CD4-positive, alpha-beta T cell treated with Interleukin-1 beta for 1 hour (primary cell): ENCODE measurements at regions not wholly inside any gene's neighbourhood (a gene's known extent, or its start where the extent isn't known, plus 50 kb on each side); places are given as distances from the start of the nearest gene placed in this dataset.
"Not testable (repeated sequence)": the region's sequence is repeated elsewhere in the genome, so short reads cannot be mapped to it uniquely, and the experiment has no call there.

Experiments
- DNase-seq, 2 donors: peaks; one replicate each; pipeline ENCODE4 v3.0.0-alpha.2; 2020 to 2022

DNA sequence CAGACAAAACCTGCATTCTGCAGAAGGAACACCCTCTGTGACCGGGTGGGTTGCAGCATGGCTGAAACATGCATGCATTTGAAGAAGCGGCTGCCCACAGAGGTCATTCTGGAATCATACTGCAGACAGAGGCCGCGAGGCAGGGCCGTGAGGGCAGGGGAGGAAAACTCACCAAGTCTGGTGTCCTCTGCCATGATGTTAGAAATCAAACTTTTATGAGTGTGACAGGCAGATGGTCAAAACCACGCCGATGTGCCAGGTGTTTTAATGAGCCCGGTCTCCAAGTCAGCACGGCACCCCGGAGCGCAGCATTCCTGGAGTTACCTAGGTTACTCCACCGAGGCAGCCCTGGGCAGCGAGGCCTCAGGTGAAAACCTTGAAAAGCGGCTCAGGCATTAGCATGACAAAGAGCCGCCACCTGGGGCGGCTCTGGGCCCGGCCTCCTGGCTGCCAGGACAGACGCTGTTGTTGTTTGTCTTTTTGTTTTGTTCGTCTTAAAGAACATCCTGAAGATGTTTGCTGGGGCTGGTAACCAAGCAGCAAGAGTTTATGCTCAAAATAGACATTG is 255.6 kb downstream of the ERMARD start:
- no peak for DNase-seq

DNA sequence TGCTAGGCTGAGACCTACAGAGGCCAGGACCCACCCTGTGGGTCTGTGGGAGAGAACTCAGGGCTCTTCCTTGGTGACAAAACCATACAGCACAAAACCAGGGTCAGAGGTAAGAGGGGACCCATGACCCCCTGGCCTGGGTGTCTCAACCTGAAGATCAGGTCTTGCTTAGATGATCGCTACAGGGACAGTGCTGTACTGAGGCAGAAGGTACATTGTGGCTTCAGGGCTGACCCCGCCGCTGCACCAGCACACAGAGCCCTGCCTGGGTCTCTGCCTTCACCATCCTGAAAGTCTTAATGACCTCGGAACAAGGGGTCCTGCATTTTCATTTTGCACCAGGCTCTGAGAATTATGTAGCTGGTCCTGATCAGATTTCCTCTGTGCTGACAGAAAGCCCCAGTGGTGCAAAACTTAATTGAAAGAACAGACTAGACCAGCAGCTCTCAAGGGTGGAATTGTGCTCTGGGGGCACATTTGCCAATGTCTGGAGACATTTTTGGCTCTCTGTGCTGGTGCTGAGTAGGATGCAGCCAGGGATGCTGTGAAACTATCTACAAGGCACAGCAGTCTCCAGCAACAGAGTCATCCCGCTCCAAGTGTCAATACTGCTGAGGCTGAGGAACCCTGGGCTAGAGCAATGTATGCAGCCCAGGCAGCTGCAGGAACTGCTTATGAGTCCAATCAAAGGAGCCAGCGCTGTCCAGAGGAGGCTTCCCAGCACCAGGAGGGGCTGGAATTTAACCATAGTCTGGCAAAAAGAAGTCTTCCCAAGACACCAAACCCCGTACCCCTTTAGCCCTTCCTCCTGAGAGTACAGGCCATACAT is 254.9 kb downstream of the ERMARD start:
- DNase-seq = no peak

DNA sequence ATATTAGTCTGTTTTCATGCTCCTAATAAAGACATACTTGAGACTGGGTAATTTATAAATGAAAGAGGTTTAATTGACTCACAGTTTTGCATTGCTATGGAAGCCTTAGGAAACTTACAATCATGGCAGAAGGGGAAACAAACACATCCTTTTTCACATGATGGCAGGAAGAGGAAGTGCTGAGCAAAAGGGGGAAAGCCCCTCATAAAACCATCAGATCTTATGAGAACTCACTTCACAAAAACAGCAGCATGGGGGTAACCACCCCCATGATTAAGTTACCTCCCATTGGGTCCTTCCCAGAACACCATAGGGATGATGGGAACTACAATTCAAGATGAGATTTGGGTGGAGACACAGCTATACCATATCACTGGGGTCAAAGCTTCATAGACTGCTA is 254.2 kb downstream of the ERMARD start:
- DNase-seq = no peak

DNA sequence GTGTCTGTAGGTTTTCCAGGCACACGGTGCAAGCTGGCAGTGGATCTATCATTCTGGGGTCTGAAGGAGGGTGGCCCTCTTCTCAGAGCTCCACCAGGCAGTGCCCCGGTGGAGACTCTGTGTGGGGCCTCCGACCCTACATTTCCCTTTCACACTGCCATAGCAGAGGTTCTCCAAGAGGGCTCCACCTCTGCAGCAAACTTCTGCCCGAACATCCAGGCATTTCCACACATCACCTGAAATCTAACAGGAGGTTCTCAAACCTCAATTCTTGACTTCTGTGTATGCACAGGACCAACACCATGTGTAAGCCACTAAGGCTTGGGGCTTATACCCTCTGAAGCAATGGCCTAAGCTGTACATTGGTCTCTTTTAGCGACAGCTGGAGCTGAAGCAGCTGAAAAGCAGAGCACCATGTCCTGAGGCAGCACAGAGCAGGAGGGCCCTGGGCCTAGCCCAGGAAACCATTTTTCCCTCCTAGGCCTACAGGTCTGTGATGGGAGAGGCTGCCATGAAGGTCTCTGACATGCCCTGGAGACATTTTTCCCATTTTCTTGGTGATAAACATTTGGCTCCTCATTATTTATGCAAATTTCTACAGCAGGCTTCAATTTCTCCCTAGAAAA is 253.3 kb downstream of the ERMARD start:
- no peak for DNase-seq

DNA sequence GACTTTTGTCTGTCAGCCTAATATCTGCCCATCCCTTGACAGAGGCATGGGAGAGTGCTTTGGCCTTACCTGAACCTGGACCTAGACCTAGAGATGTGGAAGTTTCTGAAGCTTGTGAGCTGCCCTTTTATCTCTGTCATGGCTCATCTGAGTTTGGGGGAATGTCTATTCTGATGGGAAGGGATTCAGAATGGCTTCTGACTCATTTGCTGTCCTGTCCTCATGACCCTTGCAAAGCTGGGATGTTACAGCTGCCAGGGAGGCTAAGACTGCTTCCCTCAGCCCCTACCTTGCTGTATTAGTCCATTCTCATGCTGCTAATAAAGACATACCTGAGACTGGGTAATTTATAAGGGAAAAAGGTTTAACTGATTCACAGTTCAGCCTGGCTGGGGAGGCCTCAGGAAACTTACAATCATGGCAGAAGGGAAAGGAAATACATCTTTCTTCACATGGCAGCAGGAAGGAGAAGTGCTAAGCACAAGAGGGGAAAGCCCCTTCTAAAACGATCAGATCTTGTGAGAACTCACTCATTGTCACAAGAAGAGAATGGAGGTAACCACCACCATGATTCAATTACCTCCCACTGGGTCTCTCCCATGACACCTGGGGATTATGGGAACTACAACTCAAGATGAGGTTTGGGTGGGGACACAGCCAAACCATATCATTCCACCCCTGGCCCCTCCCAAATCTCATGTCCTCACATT is 252.2 kb downstream of the ERMARD start:
- no peak for DNase-seq

DNA sequence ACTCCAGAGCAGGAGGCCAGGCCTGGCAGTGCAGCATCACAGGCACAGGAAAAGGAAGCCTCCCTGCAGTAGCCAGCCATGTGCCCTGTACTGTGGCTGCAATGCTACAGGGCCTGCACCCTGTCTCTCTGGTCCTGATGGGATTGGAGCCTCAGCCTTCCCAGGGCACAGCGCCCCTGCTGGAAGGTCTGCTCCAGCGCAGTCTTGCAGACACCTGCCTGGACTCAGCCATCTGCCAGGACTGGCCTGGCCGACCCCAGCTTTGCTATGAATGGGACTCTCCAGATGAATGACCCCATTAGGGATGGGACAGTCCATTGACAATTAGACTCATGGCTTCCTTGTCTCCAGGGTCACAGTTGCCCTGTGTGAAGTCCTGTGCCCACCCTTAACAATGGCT is 251.6 kb downstream of the ERMARD start:
- no peak for DNase-seq

DNA sequence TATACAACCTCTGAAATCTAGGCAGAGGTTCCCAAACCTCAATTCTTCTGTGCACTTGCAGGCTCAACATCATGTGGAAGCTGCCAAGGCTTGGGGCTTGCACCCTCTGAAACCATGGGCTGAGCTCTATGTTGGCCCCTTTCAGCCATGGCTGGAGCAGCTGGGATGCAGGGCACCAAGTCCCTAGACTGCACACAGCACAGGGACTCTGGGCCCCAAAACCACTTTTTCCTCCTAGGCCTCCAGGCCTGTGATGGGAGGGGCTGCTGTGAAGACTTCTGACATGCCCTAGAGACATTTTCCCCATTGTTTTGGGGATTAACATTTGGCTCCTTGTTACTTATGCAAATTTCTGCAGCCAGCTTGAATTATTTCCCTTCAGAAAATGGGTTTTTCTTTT is 250.4 kb downstream of the ERMARD start:
- DNase-seq = not testable (repeated sequence)

DNA sequence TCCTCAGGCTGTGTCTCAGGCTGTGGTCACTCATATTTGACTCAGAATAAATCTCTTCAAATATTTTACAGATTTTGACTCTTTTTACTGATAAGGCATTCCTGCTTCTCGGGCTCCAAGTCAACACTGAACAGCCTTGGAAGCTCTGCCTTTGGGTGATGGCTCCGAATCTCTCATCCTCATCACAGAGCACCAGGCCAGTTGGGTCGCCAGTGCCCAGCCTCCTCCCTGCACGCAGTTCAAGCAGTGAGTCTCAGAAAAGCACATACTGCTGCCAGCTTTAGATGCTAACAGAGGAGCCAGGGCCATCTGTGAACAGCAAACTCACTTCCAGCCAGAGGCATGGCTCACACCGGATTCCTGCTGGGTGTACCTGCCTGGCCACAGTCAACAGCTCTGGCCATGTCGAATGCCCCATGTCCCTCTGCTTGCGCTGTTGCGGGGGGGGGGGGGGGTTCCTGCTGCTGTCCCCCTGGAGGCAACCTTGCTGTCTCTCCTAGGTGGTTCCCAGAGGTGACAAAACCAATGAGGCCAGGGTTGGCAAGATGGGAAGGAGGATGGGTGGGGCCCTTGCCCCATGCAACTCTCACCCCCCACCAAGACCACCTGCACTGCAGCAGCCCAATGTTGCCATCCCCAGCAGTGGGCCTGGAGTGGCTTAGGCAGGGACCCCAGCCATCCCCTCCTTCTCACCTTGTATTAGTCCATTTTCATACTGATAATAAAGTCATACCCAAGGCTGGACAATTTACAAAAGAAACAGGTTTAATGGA is 248.8 kb downstream of the ERMARD start:
- DNase-seq = no peak

DNA sequence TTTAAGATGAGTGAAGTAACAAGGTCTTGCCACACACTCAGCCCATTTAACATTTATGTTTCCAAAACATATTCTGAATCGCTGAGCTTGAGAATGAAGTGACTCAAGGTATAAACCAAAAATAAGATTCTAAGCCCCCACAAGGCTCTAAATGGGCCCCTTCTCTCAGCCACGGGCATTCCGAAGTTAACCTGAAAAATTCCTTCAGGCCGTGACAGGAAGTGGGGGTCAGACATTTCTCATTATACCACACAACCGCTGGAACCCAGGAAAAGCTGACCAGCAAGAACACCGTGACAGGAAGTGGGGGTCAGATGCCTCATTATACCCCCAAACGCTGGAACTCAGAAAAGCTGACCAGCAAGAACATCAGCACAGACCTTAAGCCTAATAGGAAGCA is 247.9 kb downstream of the ERMARD start:
- DNase-seq = no peak

DNA sequence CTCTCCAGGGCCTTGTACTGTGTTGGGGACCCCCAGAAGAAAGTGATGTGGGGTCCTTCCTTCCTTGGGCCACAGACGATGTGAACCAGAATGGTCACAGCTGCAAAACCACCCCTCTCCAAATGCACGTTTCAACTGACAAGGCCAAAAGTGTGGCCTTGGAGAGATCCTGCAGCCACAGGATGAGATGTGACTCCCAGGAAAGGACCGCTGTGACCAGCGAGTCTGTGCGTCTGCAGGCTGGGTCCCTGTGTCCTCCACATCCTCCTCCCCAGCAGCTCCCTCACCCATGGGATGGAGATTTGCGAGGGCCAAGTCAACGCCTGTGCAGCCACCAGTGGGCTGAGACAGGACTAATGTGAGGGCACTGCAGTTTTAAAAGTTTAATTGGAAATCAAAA is 247.0 kb downstream of the ERMARD start:
- DNase-seq = no peak

DNA sequence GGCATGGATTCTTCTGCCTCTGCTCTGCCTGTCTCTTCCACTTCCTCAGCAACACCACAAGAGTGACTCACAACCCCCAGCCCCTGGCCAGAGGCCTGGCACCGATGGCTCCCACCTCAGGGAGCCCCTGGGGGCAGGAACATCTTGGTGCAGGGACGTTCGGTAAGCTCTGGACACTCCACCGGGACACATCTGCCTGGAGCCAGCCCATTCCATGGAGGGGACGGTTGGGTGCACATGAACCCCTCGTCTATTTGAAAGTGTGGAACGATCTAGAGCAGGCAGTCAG is 246.5 kb downstream of the ERMARD start:
- DNase-seq = peak in 1 of 2 donors; percentile 50

DNA sequence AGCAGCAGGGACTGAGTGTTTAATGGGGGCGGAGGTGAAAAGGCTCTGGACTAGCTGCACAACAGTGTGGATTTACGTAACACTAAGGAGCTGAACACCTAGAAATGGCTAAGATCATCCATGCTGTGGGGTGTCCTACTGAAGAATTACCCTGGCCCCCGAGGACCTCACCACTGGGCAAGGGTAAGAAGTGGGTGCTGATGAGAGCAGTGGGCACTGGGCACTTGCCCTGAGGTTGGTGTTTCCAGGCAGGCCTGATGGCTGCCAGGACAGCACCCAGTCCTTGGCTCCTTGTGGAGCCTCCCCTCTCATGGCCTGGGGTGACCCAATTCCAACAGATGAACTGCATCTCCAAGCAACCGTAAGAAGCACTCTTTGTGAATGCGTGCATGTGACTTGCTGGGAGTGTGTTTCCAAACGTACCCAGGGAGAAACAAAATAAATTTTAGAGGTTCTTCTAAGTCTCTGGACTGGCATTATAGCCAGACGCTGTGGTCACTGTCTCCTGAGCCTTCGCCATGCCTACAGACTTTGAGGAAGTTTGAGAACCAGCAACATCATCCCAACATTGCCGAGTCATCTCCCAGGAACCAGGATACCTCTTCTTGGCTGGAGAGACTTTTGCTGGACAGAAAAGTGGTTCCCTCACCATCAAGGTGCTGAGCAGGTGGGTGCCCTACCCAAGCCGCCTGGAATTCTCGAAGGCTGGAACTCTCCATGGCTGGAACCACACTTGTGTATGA is 245.9 kb downstream of the ERMARD start:
- DNase-seq = peak in 1 of 2 donors; percentile 17

DNA sequence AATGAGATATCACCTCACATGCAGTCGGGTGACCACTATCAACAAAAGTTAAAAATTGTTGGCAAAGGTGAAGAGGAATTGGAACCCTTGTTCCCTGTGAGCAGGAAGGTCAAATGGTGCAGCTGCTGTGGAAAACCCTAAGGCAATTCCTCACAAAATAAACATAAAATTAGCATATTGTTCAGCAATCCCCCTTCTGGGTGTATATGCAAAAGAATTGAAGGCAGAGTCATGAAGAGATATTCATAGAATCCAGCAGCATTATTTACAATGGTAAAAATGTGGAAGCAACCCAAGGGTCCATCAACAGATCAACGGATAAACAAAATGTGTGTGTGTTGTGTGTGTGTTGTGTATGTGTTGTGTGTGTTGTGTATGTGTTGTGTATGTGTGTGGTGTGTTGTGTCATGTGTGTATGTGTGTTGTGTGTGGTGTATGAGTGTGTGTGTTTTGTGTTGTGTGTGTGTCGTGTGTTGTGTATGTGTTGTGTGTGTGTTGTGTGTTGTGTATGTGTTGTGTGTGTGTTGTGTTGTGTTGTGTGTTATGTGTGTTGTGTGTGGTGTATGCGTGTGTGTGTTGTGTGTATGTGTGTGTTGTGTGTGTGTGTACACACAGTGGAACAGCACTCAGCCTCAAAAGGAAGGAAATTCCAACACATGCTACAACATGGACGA is 245.1 kb downstream of the ERMARD start:
- DNase-seq = no peak

DNA sequence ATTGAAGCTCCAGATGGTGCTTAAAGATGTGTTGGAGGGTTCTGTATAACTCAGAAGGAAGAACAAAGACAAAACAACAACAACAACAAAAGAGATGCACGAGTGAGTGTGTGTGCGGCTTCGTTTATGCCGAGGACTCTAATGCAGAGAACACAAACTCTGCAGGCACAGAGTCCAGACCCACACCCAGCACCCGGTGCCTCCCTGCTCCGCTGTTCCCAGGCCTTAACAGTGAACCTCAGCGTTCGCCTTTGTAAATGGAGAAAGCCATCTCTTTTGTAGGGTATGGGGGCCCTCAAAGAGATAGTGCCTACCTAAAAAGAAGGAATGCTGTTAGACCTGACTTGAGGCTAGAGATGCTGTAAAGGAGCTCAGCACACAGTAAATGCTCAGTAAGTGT is 243.3 kb downstream of the ERMARD start:
- no peak for DNase-seq

DNA sequence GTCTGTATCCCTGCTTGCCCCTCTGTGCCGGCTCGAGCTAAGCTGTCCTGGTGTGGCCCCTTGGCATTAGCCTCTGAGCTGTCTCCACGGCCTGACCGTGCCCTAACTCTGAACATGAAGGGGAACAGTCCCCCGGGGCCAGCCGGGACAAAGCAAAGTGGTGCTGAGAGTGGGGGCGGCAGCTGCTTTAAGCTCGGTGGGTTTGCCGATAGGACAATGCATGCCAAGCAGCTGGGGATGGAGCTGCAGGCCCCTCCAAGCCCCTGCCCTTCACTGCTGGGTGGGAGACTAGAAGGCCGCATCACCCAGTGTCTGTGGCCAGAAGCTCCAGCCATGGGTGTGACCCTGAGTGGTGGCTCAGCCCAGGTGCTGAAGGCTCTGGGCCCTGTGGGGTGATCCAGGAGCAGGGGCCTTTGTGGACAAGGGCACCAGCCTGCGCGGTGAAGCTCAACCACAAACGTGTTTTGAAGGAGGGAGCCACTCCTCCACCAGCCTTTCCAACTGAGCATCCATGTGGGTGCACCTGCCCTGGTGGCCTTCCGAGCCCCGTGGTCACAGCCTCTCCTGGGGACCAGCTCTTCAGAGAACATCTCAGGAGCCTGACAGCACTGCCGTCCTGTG is 242.5 kb downstream of the ERMARD start:
- DNase-seq = no peak

DNA sequence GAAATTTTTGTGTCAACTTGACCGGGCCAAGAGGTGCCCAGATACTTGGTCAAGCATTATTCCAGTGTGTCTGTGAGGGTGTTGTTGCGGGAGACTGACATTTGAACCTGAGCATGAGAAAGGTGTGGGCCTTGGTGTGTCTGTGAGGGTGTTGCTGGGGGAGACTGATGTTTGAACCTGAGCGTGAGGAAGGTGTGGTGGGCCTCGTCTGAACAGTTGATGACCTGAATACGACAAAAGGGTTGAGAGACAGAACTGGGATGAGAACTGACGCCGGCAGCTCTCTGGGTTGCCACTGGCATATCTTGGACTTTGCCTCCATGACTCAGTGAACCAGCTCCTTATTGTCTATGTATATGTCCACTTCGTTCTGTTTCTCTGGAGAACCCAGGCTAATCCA is 240.5 kb downstream of the ERMARD start:
- no peak for DNase-seq

DNA sequence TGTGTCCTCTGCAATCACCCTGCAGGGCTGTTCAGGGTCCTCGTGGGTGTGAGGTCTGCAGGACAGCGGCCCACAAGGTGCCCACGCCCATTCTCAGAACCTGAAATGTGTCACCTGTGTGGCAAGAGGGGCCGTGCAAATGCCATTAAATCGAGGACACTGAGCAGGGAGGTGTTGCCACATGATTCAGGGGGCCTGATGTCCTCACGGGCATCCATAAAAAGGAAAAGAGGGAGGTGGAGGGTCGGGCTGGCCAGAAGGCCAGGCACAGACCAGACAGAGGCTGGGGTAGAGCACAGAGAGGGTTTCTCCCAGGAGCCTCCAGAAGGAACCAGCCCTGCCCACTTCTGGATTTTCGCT is 239.6 kb downstream of the ERMARD start:
- no peak for DNase-seq

DNA sequence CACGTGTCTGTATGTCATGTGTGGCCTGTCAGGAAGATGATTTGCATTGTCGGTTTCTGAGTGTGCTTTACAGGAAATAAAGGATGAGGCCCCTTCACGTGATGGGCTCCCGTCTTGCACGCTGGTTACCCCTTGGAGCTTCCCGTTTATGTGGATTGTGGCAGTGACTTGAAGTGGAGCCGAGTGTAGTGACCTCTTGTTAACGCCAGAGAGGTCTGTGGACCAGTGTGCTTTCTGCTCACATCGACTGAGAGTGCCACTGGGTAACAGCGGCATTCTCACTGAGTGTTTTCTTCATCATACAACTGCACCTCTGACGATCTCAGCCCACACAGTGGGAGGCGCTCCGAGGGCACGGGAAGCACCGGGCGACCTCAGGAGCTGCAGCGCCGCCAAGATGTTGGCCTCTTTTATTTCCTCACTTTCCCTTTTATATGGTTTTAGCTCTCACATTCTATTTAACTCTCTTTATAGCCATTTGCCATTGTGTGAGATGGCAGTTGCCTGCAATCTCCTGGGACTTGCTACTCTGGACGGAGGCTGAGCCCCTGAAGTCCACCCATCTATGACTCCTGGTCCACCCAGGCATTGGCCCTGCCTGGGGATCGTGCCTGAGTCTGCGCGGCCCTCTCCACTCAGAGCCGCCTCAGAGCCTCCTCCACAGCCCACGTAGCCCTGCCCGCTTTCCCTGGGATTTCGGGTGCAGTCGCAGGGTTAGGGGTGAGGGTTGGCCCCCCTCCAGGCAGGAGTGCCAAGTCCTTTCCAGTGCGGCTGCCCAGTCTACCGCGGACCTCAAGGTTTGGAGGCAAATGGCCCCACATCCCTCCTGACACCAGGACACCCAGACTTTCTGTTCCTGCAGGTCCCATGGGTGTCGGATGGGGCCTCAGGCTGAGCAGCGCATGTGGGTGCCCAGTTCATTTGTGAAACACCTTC is 238.9 kb downstream of the ERMARD start:
- peak; percentile 33 to 74 for DNase-seq

DNA sequence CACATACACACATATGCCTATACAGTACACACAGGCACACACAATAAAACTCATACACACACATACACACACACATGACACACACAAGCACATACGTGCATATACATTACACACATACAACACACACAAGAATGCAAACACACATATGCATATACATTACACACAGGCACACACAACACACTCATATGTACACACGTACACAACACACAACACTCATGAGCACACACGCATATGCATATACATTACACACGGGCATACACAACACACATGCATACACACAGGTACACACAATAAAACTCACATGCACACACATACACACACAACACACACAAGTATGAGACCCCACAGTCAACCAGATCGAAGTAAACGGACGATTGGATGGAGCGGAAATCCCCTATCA is 238.2 kb downstream of the ERMARD start:
- DNase-seq = no peak
